ENCODE measurements at regions not wholly inside any gene's neighbourhood (a gene's known extent, or its start where the extent isn't known, plus 50 kb on each side); places are given as distances from the start of the nearest gene placed in this dataset.
"Not testable (repeated sequence)": the region's sequence is repeated elsewhere in the genome, so short reads cannot be mapped to it uniquely, and the experiment has no call there.

GRCh38 chr4:118572991-118573390, 112.2 kb upstream of the METTL14 start:
- not testable (repeated sequence) for H3K18ac ChIP-seq (ENCODE audit: low read depth, low read length); H3K4me3 ChIP-seq (ENCODE audit: insufficient read depth, low read depth, low read length)
- WGBS, 2 experiments (ENCODE audit: extremely low coverage in 2 of 2, insufficient read length in 1 of 2), result no CpG with 5 or more reads among the region's 10 CpGs

GRCh38 chr4:118574251-118574913, 110.8 kb upstream of the METTL14 start:
- H3K14ac ChIP-seq (replicated peaks; ENCODE audit: low read depth, low read length); BruUV-seq (replicated peaks); dilution Hi-C loops (cut with HindIII; ENCODE audit: low sequenced_read_pairs, unreplicated experiment); H3K56ac ChIP-seq (ENCODE audit: extremely low read depth, insufficient read depth, low read length); H3K23ac ChIP-seq (ENCODE audit: low read depth, low read length); H3K9ac ChIP-seq (ENCODE audit: low read depth, low read length); H3K27ac ChIP-seq (ENCODE audit: insufficient read depth, low read length); H2AFZ ChIP-seq (replicated peaks; ENCODE audit: low read length, poor library complexity); H3K9me3 ChIP-seq (ENCODE audit: control insufficient read depth, insufficient read depth, low read length); CTCF ChIA-PET; H3K79me1 ChIP-seq (ENCODE audit: low read depth in 1 of 2, low read length in 2 of 2); H2BK20ac ChIP-seq (ENCODE audit: low read depth, low read length); H3K9me1 ChIP-seq (ENCODE audit: insufficient read depth, low read length); H3K36me3 ChIP-seq (ENCODE audit: control insufficient read depth, insufficient read depth, low read length); H4K5ac ChIP-seq (ENCODE audit: low read depth, low read length); H4K91ac ChIP-seq (ENCODE audit: insufficient read depth, low read depth, low read length); H3K4me1 ChIP-seq (ENCODE audit: control insufficient read depth, insufficient read depth, low read length); H3K27me3 ChIP-seq (ENCODE audit: control insufficient read depth, insufficient read depth, low read length); DNase-seq; H4K8ac ChIP-seq (ENCODE audit: low read depth in 2 of 2, low read length in 2 of 2); intact Hi-C loops (cut with micrococcal nuclease); POLR2A ChIA-PET (ENCODE audit: unreplicated experiment); H2AK5ac ChIP-seq (ENCODE audit: low read depth, low read length); H4K20me1 ChIP-seq (ENCODE audit: insufficient read depth, low read length); H2BK120ac ChIP-seq (ENCODE audit: low read depth, low read length); H3K4me2 ChIP-seq (ENCODE audit: low read depth, low read length); H2AK9ac ChIP-seq (replicated peaks; ENCODE audit: low read depth, low read length, poor library complexity); in situ Hi-C loops (cut with MboI; ENCODE audit: low sequenced_read_pairs); ATAC-seq (ENCODE audit: low read depth); H3K4ac ChIP-seq (ENCODE audit: low read depth, low read length); H2BK15ac ChIP-seq (ENCODE audit: low read depth, low read length); H3K4me3 ChIP-seq (ENCODE audit: insufficient read depth, low read depth, low read length); H3K18ac ChIP-seq (ENCODE audit: low read depth, low read length); H2BK5ac ChIP-seq (ENCODE audit: low read depth, low read length, poor library complexity, severe bottlenecking): not testable (repeated sequence)
- no CpG with 5 or more reads among the region's 3 CpGs for WGBS, 2 experiments (ENCODE audit: extremely low coverage in 2 of 2, insufficient read length in 1 of 2)

More at GRCh38 chr4:118572991-118573390, 112.2 kb upstream of the METTL14 start:
- H3K27me3 ChIP-seq (ENCODE audit: control insufficient read depth, insufficient read depth, low read length); H4K8ac ChIP-seq (ENCODE audit: low read depth in 2 of 2, low read length in 2 of 2); intact Hi-C loops (cut with micrococcal nuclease); H4K91ac ChIP-seq (ENCODE audit: insufficient read depth, low read depth, low read length); H3K23ac ChIP-seq (ENCODE audit: low read depth, low read length); H3K4ac ChIP-seq (ENCODE audit: low read depth, low read length); H3K9me3 ChIP-seq (ENCODE audit: control insufficient read depth, insufficient read depth, low read length); H2BK20ac ChIP-seq (ENCODE audit: low read depth, low read length); H3K9me1 ChIP-seq (ENCODE audit: insufficient read depth, low read length); dilution Hi-C loops (cut with HindIII; ENCODE audit: low sequenced_read_pairs, unreplicated experiment); CTCF ChIA-PET; H3K27ac ChIP-seq (ENCODE audit: insufficient read depth, low read length); H3K14ac ChIP-seq (replicated peaks; ENCODE audit: low read depth, low read length); H3K9ac ChIP-seq (ENCODE audit: low read depth, low read length); H4K20me1 ChIP-seq (ENCODE audit: insufficient read depth, low read length); H2AK5ac ChIP-seq (ENCODE audit: low read depth, low read length); H2BK15ac ChIP-seq (ENCODE audit: low read depth, low read length); H2AFZ ChIP-seq (replicated peaks; ENCODE audit: low read length, poor library complexity); BruUV-seq (replicated peaks); H3K36me3 ChIP-seq (ENCODE audit: control insufficient read depth, insufficient read depth, low read length); ATAC-seq (ENCODE audit: low read depth); H3K79me1 ChIP-seq (ENCODE audit: low read depth in 1 of 2, low read length in 2 of 2); H2AK9ac ChIP-seq (replicated peaks; ENCODE audit: low read depth, low read length, poor library complexity); H2BK120ac ChIP-seq (ENCODE audit: low read depth, low read length); in situ Hi-C loops (cut with MboI; ENCODE audit: low sequenced_read_pairs); DNase-seq; H4K5ac ChIP-seq (ENCODE audit: low read depth, low read length); H3K4me1 ChIP-seq (ENCODE audit: control insufficient read depth, insufficient read depth, low read length); POLR2A ChIA-PET (ENCODE audit: unreplicated experiment); H2BK5ac ChIP-seq (ENCODE audit: low read depth, low read length, poor library complexity, severe bottlenecking); H3K4me2 ChIP-seq (ENCODE audit: low read depth, low read length); H3K56ac ChIP-seq (ENCODE audit: extremely low read depth, insufficient read depth, low read length): not testable (repeated sequence)
- peak; percentile 76 for TF ChIP-seq MAFK (IDR thresholded peaks at IDR 0.05; ENCODE audit: low read depth, low read length)

Measured in IMR-90 (cell line).